Osteoblast (primary cell): ENCODE measurements at regions not wholly inside any gene's neighbourhood (a gene's known extent, or its start where the extent isn't known, plus 50 kb on each side); places are given as distances from the start of the nearest gene placed in this dataset.

ENCODE experiments used
- DNase-seq: peaks from one replicate; pipeline ENCODE4 v3.0.0; 2011; ENCODE audit warnings: low spot score, mixed read lengths; ENCODE audit not compliant: insufficient read length; ENCODE audit errors: missing footprints
- H2AFZ ChIP-seq: 2 replicates; pipeline ENCODE4 v1.6.0; 2011; ENCODE audit warnings: mild to moderate bottlenecking, low read length
- H3K27ac ChIP-seq: 2 replicates; pipeline ENCODE4 v1.5.1; 2011; ENCODE audit warnings: mild to moderate bottlenecking, low read depth, low read length, moderate library complexity
- H3K27me3 ChIP-seq: 2 replicates; pipeline ENCODE4 v1.6.0; 2012; ENCODE audit warnings: mild to moderate bottlenecking, control low read depth, inconsistent platforms, low read length, moderate library complexity; ENCODE audit not compliant: insufficient read depth
- H3K36me3 ChIP-seq: 2 replicates; pipeline ENCODE4 v1.5.1; 2011; ENCODE audit warnings: mild to moderate bottlenecking, low read length, control low read depth, moderate library complexity; ENCODE audit not compliant: insufficient read depth
- H3K4me1 ChIP-seq: 2 replicates; pipeline ENCODE4 v1.5.1; 2011; ENCODE audit warnings: mild to moderate bottlenecking, low read length, control low read depth, moderate library complexity; ENCODE audit not compliant: insufficient read depth
- H3K4me2 ChIP-seq: 2 replicates; pipeline ENCODE4 v1.6.0; 2011; ENCODE audit warnings: mild to moderate bottlenecking, low read length; ENCODE audit not compliant: insufficient read depth
- H3K4me3 ChIP-seq: fragments of 200-600 bp; sonication (generic); 3 replicates; pipeline ENCODE4 v1.5.1; 2012; ENCODE audit warnings: mild to moderate bottlenecking, low read length, inconsistent platforms; ENCODE audit not compliant: insufficient read depth
- H3K79me2 ChIP-seq: 2 replicates; pipeline ENCODE4 v1.6.0; 2012; ENCODE audit warnings: mild to moderate bottlenecking, low read length, control low read depth, inconsistent platforms; ENCODE audit not compliant: insufficient read depth
- H3K9me3 ChIP-seq: 2 replicates; pipeline ENCODE4 v1.5.1; 2011; ENCODE audit warnings: low read depth, low read length, control low read depth
- H4K20me1 ChIP-seq: 2 replicates; pipeline ENCODE4 v1.6.0; 2012; ENCODE audit warnings: mild to moderate bottlenecking, low read length, control low read depth; ENCODE audit not compliant: insufficient read depth
- CTCF ChIP-seq: IDR thresholded peaks from 2 replicates; pipeline ENCODE4 v1.5.1; 2011; ENCODE audit warnings: mild to moderate bottlenecking, low read depth, low read length, moderate library complexity; ENCODE audit errors: extremely low read depth

GRCh38 chr1:30479575-30479974 lies 243.8 kb downstream of the MATN1 start:
- no peak for DNase-seq
- H2AFZ ChIP-seq, result no peak overlapping the region
- H3K79me2 ChIP-seq, result no peaks in the 10 kb centered on the region
- H3K9me3 ChIP-seq, result peaks cover 8% of the 10 kb centered on the region
- no peak overlapping the region for H3K27ac ChIP-seq
- no peak overlapping the region for H3K4me3 ChIP-seq
- no peak for TF ChIP-seq CTCF
- H3K4me2 ChIP-seq, result no peak overlapping the region
- no peaks in the 10 kb centered on the region for H3K27me3 ChIP-seq
- H3K4me1 ChIP-seq, result no peaks in the 10 kb centered on the region
- no peaks in the 10 kb centered on the region for H4K20me1 ChIP-seq
- no peaks in the 10 kb centered on the region for H3K36me3 ChIP-seq

- H3K27me3 ChIP-seq, result no peaks in the 10 kb centered on the region
- H3K27ac ChIP-seq, result no peak overlapping the region
- peaks cover 8% of the 10 kb centered on the region for H3K9me3 ChIP-seq
- no peaks in the 10 kb centered on the region for H4K20me1 ChIP-seq
- no peak overlapping the region for H3K4me3 ChIP-seq
- no peaks in the 10 kb centered on the region for H3K79me2 ChIP-seq
- H3K36me3 ChIP-seq, result no peaks in the 10 kb centered on the region
- no peak for TF ChIP-seq CTCF
- DNase-seq, result no peak
- no peak overlapping the region for H3K4me2 ChIP-seq
- H3K4me1 ChIP-seq, result no peaks in the 10 kb centered on the region
- H2AFZ ChIP-seq, result no peak overlapping the region
These were observed 244.4 kb downstream of the MATN1 start for GRCh38 chr1:30478799-30479563.

DNA sequence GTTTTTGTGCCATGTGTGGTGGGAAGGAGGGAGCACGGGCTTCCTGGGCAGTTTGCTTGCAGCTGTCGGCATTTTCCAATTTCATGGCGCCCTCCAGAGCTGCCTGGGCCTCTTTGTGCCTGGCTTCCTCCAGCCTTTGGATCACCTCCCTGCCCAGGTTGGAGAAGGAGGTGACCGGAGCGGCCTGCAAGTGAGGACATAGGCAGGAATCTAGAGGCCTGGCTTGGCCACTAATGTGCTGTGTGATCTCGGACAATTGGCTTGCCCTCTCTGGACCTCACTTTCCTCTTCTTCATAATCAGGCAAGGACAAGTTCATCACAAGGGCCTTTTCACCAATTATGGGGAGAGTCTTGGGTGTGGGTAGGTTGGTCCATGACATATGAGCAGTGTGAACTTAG lies 245.1 kb downstream of the MATN1 start:
- Histone ChIP-seq H3K27ac (no peak overlapping the region), H3K4me3 (no peak overlapping the region), H3K9me3 (peaks cover 8% of the 10 kb centered on the region), H2AFZ (no peak overlapping the region), H3K27me3 (no peaks in the 10 kb centered on the region), H3K79me2 (no peaks in the 10 kb centered on the region), H3K36me3 (no peaks in the 10 kb centered on the region), H3K4me2 (no peak overlapping the region), H4K20me1 (no peaks in the 10 kb centered on the region), H3K4me1 (no peaks in the 10 kb centered on the region)
- no peak for TF ChIP-seq CTCF
- DNase-seq, result no peak

DNA sequence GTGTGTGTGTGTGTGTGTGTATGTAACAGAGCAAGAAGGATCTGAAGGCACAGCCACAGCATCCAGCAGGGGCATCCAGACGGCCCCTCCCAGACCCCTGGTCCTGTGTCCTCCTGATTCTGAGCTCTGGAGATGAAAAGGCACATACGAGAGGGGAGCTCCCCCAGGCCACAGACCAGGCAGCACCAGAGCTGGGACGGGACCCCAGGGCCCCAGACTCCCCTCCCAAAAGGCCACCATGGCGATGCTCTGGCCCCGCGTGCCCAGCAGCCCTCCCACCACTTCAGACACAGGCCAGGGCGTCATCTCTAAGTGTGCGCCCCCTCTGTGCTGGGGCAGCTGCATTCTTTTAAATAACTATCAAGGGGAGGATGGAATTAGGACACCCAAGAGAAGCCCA lies 245.8 kb downstream of the MATN1 start:
- no peak overlapping the region for H2AFZ ChIP-seq
- TF ChIP-seq CTCF, result no peak
- peaks cover 8% of the 10 kb centered on the region for H3K9me3 ChIP-seq
- no peak overlapping the region for H3K4me3 ChIP-seq
- H3K36me3 ChIP-seq, result no peaks in the 10 kb centered on the region
- H3K4me1 ChIP-seq, result no peaks in the 10 kb centered on the region
- no peak for DNase-seq
- H3K27ac ChIP-seq, result no peak overlapping the region
- H3K79me2 ChIP-seq, result no peaks in the 10 kb centered on the region
- no peak overlapping the region for H3K4me2 ChIP-seq
- H4K20me1 ChIP-seq, result no peaks in the 10 kb centered on the region
- no peaks in the 10 kb centered on the region for H3K27me3 ChIP-seq
